ENCODE measurements at regions not wholly inside any gene's neighbourhood (a gene's known extent, or its start where the extent isn't known, plus 50 kb on each side); places are given as distances from the start of the nearest gene placed in this dataset.

DNA sequence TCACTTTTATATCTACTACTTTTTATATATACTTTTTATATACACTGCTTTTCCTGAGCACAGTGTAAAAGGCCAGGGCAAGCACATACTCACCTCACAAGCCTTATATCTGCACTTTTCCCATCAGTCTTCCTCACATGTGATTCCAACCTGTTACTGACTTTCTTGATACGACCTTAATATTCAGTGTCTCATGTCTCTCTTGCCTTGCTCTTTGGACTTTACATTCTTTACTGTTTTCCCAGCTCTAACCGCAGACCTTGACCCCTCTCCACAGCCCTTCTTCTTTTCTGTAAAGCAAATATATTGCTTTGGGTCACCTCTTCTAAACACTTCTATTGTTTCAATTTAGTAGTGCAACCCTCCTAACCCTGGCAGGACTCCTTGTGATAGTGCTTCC is 353.1 kb upstream of the ANO5 start (continued):
- TF ChIP-seq, protein P1, sequence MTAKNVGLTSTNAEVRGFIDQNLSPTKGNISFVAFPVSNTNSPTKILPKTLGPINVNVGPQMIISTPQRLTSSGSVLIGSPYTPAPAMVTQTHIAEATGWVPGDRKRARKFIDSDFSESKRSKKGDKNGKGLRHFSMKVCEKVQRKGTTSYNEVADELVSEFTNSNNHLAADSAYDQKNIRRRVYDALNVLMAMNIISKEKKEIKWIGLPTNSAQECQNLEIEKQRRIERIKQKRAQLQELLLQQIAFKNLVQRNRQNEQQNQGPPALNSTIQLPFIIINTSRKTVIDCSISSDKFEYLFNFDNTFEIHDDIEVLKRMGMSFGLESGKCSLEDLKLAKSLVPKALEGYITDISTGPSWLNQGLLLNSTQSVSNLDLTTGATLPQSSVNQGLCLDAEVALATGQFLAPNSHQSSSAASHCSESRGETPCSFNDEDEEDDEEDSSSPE (CRISPR knock-in tag; IDR thresholded peaks at IDR 0.05): no peak
- TF ChIP-seq ZNF253 (CRISPR knock-in tag; IDR thresholded peaks at IDR 0.05; ENCODE audit: borderline replicate concordance): no peak
- no peak for TF ChIP-seq MYC (CRISPR knock-in tag; IDR thresholded peaks at IDR 0.05; ENCODE audit: borderline replicate concordance)
- no peak for TF ChIP-seq ZNF776 (CRISPR knock-in tag; IDR thresholded peaks at IDR 0.05)
- no peak for TF ChIP-seq ZNF619 (CRISPR knock-in tag; IDR thresholded peaks at IDR 0.05)
- TF ChIP-seq ZNF597 (CRISPR knock-in tag; IDR thresholded peaks at IDR 0.05): no peak
- no peak for TF ChIP-seq HNF4G (IDR thresholded peaks at IDR 0.05; ENCODE audit: borderline replicate concordance, low read depth, low read length)
- TF ChIP-seq HNF4G (CRISPR knock-in tag; IDR thresholded peaks at IDR 0.05; ENCODE audit: borderline replicate concordance, low read depth): no peak
- no peak for TF ChIP-seq SOX6 (IDR thresholded peaks at IDR 0.05)
- TF ChIP-seq SOX6 (CRISPR knock-in tag; IDR thresholded peaks at IDR 0.05): peak; percentile 53
- TF ChIP-seq, protein P2, sequence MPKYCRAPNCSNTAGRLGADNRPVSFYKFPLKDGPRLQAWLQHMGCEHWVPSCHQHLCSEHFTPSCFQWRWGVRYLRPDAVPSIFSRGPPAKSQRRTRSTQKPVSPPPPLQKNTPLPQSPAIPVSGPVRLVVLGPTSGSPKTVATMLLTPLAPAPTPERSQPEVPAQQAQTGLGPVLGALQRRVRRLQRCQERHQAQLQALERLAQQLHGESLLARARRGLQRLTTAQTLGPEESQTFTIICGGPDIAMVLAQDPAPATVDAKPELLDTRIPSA (CRISPR knock-in tag; IDR thresholded peaks at IDR 0.05; ENCODE audit: borderline replicate concordance): no peak
- no peak for TF ChIP-seq RXRA (CRISPR knock-in tag; IDR thresholded peaks at IDR 0.05)
- peak; percentile 60 for TF ChIP-seq HNF4A (CRISPR knock-in tag; IDR thresholded peaks at IDR 0.05)
